Endothelial cell of umbilical vein (primary cell): ENCODE measurements at regions not wholly inside any gene's neighbourhood (a gene's known extent, or its start where the extent isn't known, plus 50 kb on each side); places are given as distances from the start of the nearest gene placed in this dataset.

Source experiments
- BruUV-seq: library from RNA; stranded (reverse); fragments of 400-500 nt; replicated peaks from 2 replicates; lab custom pipeline; 2021; lab: Mats Ljungman, UMichigan
- CTCF ChIA-PET: fragments of 300-600, 350-600 bp; sonication (Branson Sonifier 250); formaldehyde crosslinking; loops from one replicate; lab custom pipeline; 2021; ENCODE audit warnings: antibody characterized with exemption, inconsistent platforms; lab: Charles Lee
- POLR2A ChIA-PET: fragments of 300-600, 350-600 bp; sonication (Branson Sonifier 250); formaldehyde crosslinking; loops from one replicate; lab custom pipeline; 2021; ENCODE audit warnings: antibody characterized with exemption, inconsistent platforms; lab: Charles Lee
- DNase-seq: peaks from one replicate; pipeline ENCODE4 v3.0.0-alpha.2; 2011; ENCODE audit warnings: low read depth, low spot score
- FAIRE-seq: peaks from 2 replicates; lab custom pipeline; 2011; peaks lifted over from hg19 to GRCh38; lab: Jason Lieb, UNC
- H2AFZ ChIP-seq: 2 replicates; pipeline ENCODE4 v1.6.0; 2012; ENCODE audit warnings: low read depth, low read length, control low read depth, inconsistent platforms
- H3K27ac ChIP-seq: 2 replicates; pipeline ENCODE4 v1.5.1; 2011; ENCODE audit warnings: low read depth, mild to moderate bottlenecking, control low read depth, low read length, moderate library complexity; ENCODE audit not compliant: insufficient read depth
- H3K27me3 ChIP-seq, 2 experiments: 2 replicates each; pipeline versions ENCODE4 v1.6.0 to v1.6.1; 2011; ENCODE audit warnings: low read length in 2 of 2, mixed read lengths in 1 of 2; ENCODE audit not compliant: control insufficient read depth in 2 of 2, insufficient read depth in 2 of 2
- H3K36me3 ChIP-seq, 2 experiments: 2 replicates in 1 of 2; 3 replicates in 1 of 2; pipeline ENCODE4 v1.5.1; 2011; ENCODE audit warnings: low read length in 2 of 2, mild to moderate bottlenecking in 1 of 2, moderate library complexity in 1 of 2; ENCODE audit not compliant: control insufficient read depth in 2 of 2, insufficient read depth in 2 of 2; ENCODE audit errors: extremely low read depth in 1 of 2
- H3K4me1 ChIP-seq: 3 replicates; pipeline ENCODE4 v1.5.1; 2011; ENCODE audit warnings: mild to moderate bottlenecking, low read length; ENCODE audit not compliant: control insufficient read depth, insufficient read depth; ENCODE audit errors: extremely low read depth
- H3K4me2 ChIP-seq: 2 replicates; pipeline ENCODE4 v1.6.1; 2011; ENCODE audit warnings: low read length, control low read depth, mixed read lengths; ENCODE audit not compliant: insufficient read depth
- H3K4me3 ChIP-seq, 3 experiments: fragments of 200-600 bp in 1 of 3; sonication (generic), shearing (Covaris generic) in 1 of 3; replicated peaks in 1 of 3; 2 replicates each; pipeline ENCODE4 v1.5.1; 2011 to 2016; ENCODE audit warnings: control low read depth in 3 of 3, low read length in 3 of 3, mild to moderate bottlenecking in 2 of 3, inconsistent platforms in 1 of 3, low read depth in 1 of 3, moderate library complexity in 1 of 3; ENCODE audit not compliant: insufficient read depth in 1 of 3
- H3K79me2 ChIP-seq: 2 replicates; pipeline ENCODE4 v1.6.0; 2012; ENCODE audit warnings: low read length, inconsistent platforms; ENCODE audit not compliant: control insufficient read depth, insufficient read depth
- H3K9ac ChIP-seq: replicated peaks from 2 replicates; pipeline ENCODE3; 2011; ENCODE audit warnings: low read length, control low read depth; ENCODE audit not compliant: insufficient read depth; ENCODE audit errors: extremely low read depth
- H3K9me1 ChIP-seq: replicated peaks from 3 replicates; pipeline ENCODE4 v1.6.0; 2011; ENCODE audit warnings: mild to moderate bottlenecking, low read length; ENCODE audit not compliant: control insufficient read depth, insufficient read depth; ENCODE audit errors: extremely low read depth
- H3K9me3 ChIP-seq: replicated peaks from 2 replicates; pipeline ENCODE4 v1.5.1; 2012; ENCODE audit warnings: low read length, inconsistent platforms; ENCODE audit not compliant: control insufficient read depth, insufficient read depth
- H4K20me1 ChIP-seq: replicated peaks from 2 replicates; pipeline ENCODE3; 2011; ENCODE audit warnings: mild to moderate bottlenecking, low read length; ENCODE audit not compliant: control insufficient read depth, insufficient read depth; ENCODE audit errors: extremely low read depth
- CTCF ChIP-seq, 2 donors: IDR thresholded peaks; 1 replicate in 1 of 2; 2 replicates in 1 of 2; pipeline ENCODE4 v1.5.1; 2011; ENCODE audit warnings: low read length in 2 of 2, mild to moderate bottlenecking in 2 of 2, moderate library complexity in 2 of 2, control low read depth in 1 of 2, inconsistent platforms in 1 of 2, low read depth in 1 of 2; ENCODE audit not compliant: insufficient read depth in 1 of 2; ENCODE audit errors: extremely low read depth in 1 of 2
- EZH2 ChIP-seq: IDR thresholded peaks from 2 replicates; pipeline ENCODE4 v1.6.1; 2012; ENCODE audit warnings: borderline replicate concordance, low read depth, mild to moderate bottlenecking, moderate library complexity, low read length, inconsistent platforms; ENCODE audit not compliant: severe bottlenecking
- FOS ChIP-seq: IDR thresholded peaks from 2 replicates; pipeline ENCODE4 v1.6.1; 2011; ENCODE audit warnings: mild to moderate bottlenecking, low read length, moderate library complexity, borderline replicate concordance; ENCODE audit not compliant: insufficient read depth
- GATA2 ChIP-seq: IDR thresholded peaks from 2 replicates; pipeline ENCODE4 v1.7.0; 2011; ENCODE audit warnings: low read depth, mild to moderate bottlenecking, moderate library complexity, mixed read lengths, low read length; ENCODE audit not compliant: insufficient read length, insufficient read depth
- JUN ChIP-seq: IDR thresholded peaks from 2 replicates; pipeline ENCODE4 v1.6.1; 2011; ENCODE audit warnings: borderline replicate concordance, low read depth; ENCODE audit not compliant: insufficient read length, insufficient read depth
- MAX ChIP-seq: IDR thresholded peaks from 2 replicates; pipeline ENCODE4 v1.6.1; 2011; ENCODE audit not compliant: insufficient read depth, insufficient read length
- MYC ChIP-seq: IDR thresholded peaks from one replicate; pipeline ENCODE4 v1.6.1; 2011; ENCODE audit warnings: mild to moderate bottlenecking, low read depth, low read length
- POLR2A ChIP-seq: IDR thresholded peaks from 2 replicates; pipeline ENCODE4 v1.6.1; 2012; ENCODE audit warnings: low read depth, mild to moderate bottlenecking, control low read depth, low read length
- POLR2AphosphoS5 ChIP-seq: IDR thresholded peaks from 2 replicates; pipeline ENCODE4 v1.6.1; 2012; ENCODE audit warnings: low read depth, mild to moderate bottlenecking, control low read depth, low read length, moderate library complexity; ENCODE audit not compliant: insufficient read depth
- dilution Hi-C: fragments of 300-500 bp; cut with MboI; formaldehyde crosslinking; loops from one replicate; pipeline ENCODE4 v1.15.0; 2019; ENCODE audit warnings: low sequenced_read_pairs; ENCODE audit not compliant: extremely low pct_ligation_motif_present
- intact Hi-C: fragments of 100-400 bp; cut with micrococcal nuclease; formaldehyde crosslinking; loops from one replicate; pipeline ENCODE4 v1.10.0; 2022

GRCh38 chr4:162891788-162892707 is 274.6 kb downstream of the NAF1 start:
- dilution Hi-C loops: no loop called here
- Histone ChIP-seq H3K9ac (no peak overlapping the region), H3K27ac (no peak overlapping the region), H3K9me1 (no peaks in the 10 kb centered on the region), H3K4me1 (no peaks in the 10 kb centered on the region), H3K4me2 (no peak overlapping the region), H3K9me3 (peaks cover 2% of the 10 kb centered on the region), H3K36me3 (no peaks in the 10 kb centered on the region), H3K4me3 (no peak overlapping the region), H2AFZ (no peak overlapping the region), H4K20me1 (no peaks in the 10 kb centered on the region), H3K27me3 (no peaks in the 10 kb centered on the region), H3K79me2 (no peaks in the 10 kb centered on the region)
- ChIA-PET POLR2A (no interaction called here), CTCF (interaction anchor here (0.6 kb wide), 1 partner anchor 66 kb away, joined by 3 read pairs; no protein-coding TSS in a partner anchor)
- FAIRE-seq (no peak), DNase-seq (no peak)
- no peak for TF ChIP-seq CTCF (IDR thresholded peaks at IDR 0.05; ENCODE audit: extremely low read depth in 1 of 2, insufficient read depth in 1 of 2, low read depth in 1 of 2, low read length in 2 of 2)
- TF ChIP-seq POLR2AphosphoS5: no peak
- no peak for TF ChIP-seq GATA2
- no peak for TF ChIP-seq POLR2A
- no peak for TF ChIP-seq MAX
- no peak for TF ChIP-seq EZH2
- TF ChIP-seq JUN: no peak
- no peak for TF ChIP-seq MYC
- TF ChIP-seq FOS: no peak
- intact Hi-C loops: no loop called here
- no TSS peak for BruUV-seq
